ENCODE measurements at regions not wholly inside any gene's neighbourhood (a gene's known extent, or its start where the extent isn't known, plus 50 kb on each side); places are given as distances from the start of the nearest gene placed in this dataset.

- Histone ChIP-seq H3K36me3 (ENCODE audit: control insufficient read depth in 1 of 2, insufficient read depth in 2 of 2, low read length in 2 of 2) (no peaks in the 10 kb centered on the region), H4K12ac (ENCODE audit: low read depth, low read length) (no peak overlapping the region), H4K91ac (ENCODE audit: low read depth, low read length) (no peak overlapping the region), H2BK12ac (ENCODE audit: low read length) (no peak overlapping the region), H3K18ac (ENCODE audit: low read length) (no peak overlapping the region), H2AK5ac (ENCODE audit: low read length) (no peak overlapping the region), H2AFZ (ENCODE audit: insufficient read depth, low read length, poor library complexity) (no peak overlapping the region), H3K27ac (ENCODE audit: low read depth, low read length) (no peak overlapping the region), H3K9ac (ENCODE audit: low read length) (no peak overlapping the region), H3K14ac (ENCODE audit: low read length) (no peak overlapping the region), H3K23ac (ENCODE audit: low read length) (no peak overlapping the region), H3K79me1 (ENCODE audit: low read length) (peaks cover 2% of the 10 kb centered on the region), H3K4me1 (ENCODE audit: control insufficient read depth in 1 of 2, insufficient read depth in 2 of 2, low read length in 2 of 2) (peaks cover 0 to 4% of the 10 kb centered on the region in 2 experiments), H4K8ac (ENCODE audit: low read depth, low read length) (no peak overlapping the region), H3K9me3 (ENCODE audit: insufficient read depth, low read depth, low read length) (no peaks in the 10 kb centered on the region), H2BK5ac (ENCODE audit: low read depth, low read length, poor library complexity) (no peak overlapping the region), H3K4me3 (ENCODE audit: low read depth, low read length) (no peak overlapping the region), H2BK120ac (ENCODE audit: insufficient read depth, low read length, poor library complexity) (no peak overlapping the region), H3K27me3 (ENCODE audit: insufficient read depth, low read length) (no peaks in the 10 kb centered on the region), H3K4me2 (ENCODE audit: low read length) (no peak overlapping the region), H3K4ac (ENCODE audit: low read depth, low read length) (no peak overlapping the region), H3K79me2 (ENCODE audit: control insufficient read depth, insufficient read depth, low read length, poor library complexity) (no peaks in the 10 kb centered on the region)
- DNase-seq = no peak
Measured at GRCh38 chr5:92945605-92946097, 635.4 kb downstream of the NR2F1-AS1 start.

- Histone ChIP-seq H4K8ac (ENCODE audit: low read depth, low read length) (no peak overlapping the region), H4K12ac (ENCODE audit: low read depth, low read length) (no peak overlapping the region), H3K9me3 (ENCODE audit: insufficient read depth, low read depth, low read length) (no peaks in the 10 kb centered on the region), H2AK5ac (ENCODE audit: low read length) (no peak overlapping the region), H3K4me2 (ENCODE audit: low read length) (no peak overlapping the region), H3K9ac (ENCODE audit: low read length) (no peak overlapping the region), H3K4me1 (ENCODE audit: control insufficient read depth in 1 of 2, insufficient read depth in 2 of 2, low read length in 2 of 2) (peaks cover 0 to 4% of the 10 kb centered on the region in 2 experiments), H3K27ac (ENCODE audit: low read depth, low read length) (no peak overlapping the region), H3K23ac (ENCODE audit: low read length) (no peak overlapping the region), H2BK12ac (ENCODE audit: low read length) (no peak overlapping the region), H3K27me3 (ENCODE audit: insufficient read depth, low read length) (no peaks in the 10 kb centered on the region), H3K14ac (ENCODE audit: low read length) (no peak overlapping the region), H3K4me3 (ENCODE audit: low read depth, low read length) (no peak overlapping the region), H2BK5ac (ENCODE audit: low read depth, low read length, poor library complexity) (no peak overlapping the region), H2AFZ (ENCODE audit: insufficient read depth, low read length, poor library complexity) (no peak overlapping the region), H3K36me3 (ENCODE audit: control insufficient read depth in 1 of 2, insufficient read depth in 2 of 2, low read length in 2 of 2) (no peaks in the 10 kb centered on the region), H4K91ac (ENCODE audit: low read depth, low read length) (no peak overlapping the region), H3K4ac (ENCODE audit: low read depth, low read length) (no peak overlapping the region), H3K79me1 (ENCODE audit: low read length) (peaks cover 2% of the 10 kb centered on the region), H2BK120ac (ENCODE audit: insufficient read depth, low read length, poor library complexity) (no peak overlapping the region), H3K79me2 (ENCODE audit: control insufficient read depth, insufficient read depth, low read length, poor library complexity) (no peaks in the 10 kb centered on the region), H3K18ac (ENCODE audit: low read length) (no peak overlapping the region)
- WGBS (ENCODE audit: extremely low coverage, insufficient coverage, insufficient read length) = no CpG with 5 or more reads among the region's 3 CpGs
- DNase-seq = no peak
Measured at GRCh38 chr5:92944903-92945604, 636.0 kb downstream of the NR2F1-AS1 start.

DNA sequence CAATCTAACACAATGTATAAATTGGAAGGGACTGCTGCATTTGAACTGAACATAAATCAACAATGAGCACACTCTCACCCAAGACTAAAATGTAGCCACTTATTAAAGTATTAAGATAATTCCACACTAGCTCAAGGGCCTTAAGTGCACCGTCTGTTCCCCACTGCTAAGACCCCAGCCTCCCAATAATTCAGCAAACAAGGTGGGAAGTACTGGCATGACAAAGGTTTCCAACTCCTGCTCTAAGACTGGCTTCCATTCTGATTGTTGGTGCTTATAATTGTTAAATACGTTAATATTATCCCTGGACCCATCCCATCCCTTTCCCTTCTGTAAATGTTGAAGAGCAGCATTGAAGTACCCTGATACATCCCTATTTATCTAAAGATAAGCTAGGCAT lies 636.7 kb downstream of the NR2F1-AS1 start:
- Histone ChIP-seq H2AK5ac (ENCODE audit: low read length) (no peak overlapping the region), H3K9me3 (ENCODE audit: insufficient read depth, low read depth, low read length) (no peaks in the 10 kb centered on the region), H3K27me3 (ENCODE audit: insufficient read depth, low read length) (no peaks in the 10 kb centered on the region), H3K4me1 (ENCODE audit: control insufficient read depth in 1 of 2, insufficient read depth in 2 of 2, low read length in 2 of 2) (peaks cover 0 to 4% of the 10 kb centered on the region in 2 experiments), H3K4me2 (ENCODE audit: low read length) (no peak overlapping the region), H2BK12ac (ENCODE audit: low read length) (no peak overlapping the region), H3K18ac (ENCODE audit: low read length) (no peak overlapping the region), H2BK5ac (ENCODE audit: low read depth, low read length, poor library complexity) (no peak overlapping the region), H3K79me2 (ENCODE audit: control insufficient read depth, insufficient read depth, low read length, poor library complexity) (no peaks in the 10 kb centered on the region), H3K23ac (ENCODE audit: low read length) (no peak overlapping the region), H2AFZ (ENCODE audit: insufficient read depth, low read length, poor library complexity) (no peak overlapping the region), H3K9ac (ENCODE audit: low read length) (no peak overlapping the region), H2BK120ac (ENCODE audit: insufficient read depth, low read length, poor library complexity) (no peak overlapping the region), H4K91ac (ENCODE audit: low read depth, low read length) (no peak overlapping the region), H4K8ac (ENCODE audit: low read depth, low read length) (no peak overlapping the region), H3K14ac (ENCODE audit: low read length) (no peak overlapping the region), H3K27ac (ENCODE audit: low read depth, low read length) (no peak overlapping the region), H3K4me3 (ENCODE audit: low read depth, low read length) (no peak overlapping the region), H3K4ac (ENCODE audit: low read depth, low read length) (no peak overlapping the region), H3K79me1 (ENCODE audit: low read length) (peaks cover 2% of the 10 kb centered on the region), H3K36me3 (ENCODE audit: control insufficient read depth in 1 of 2, insufficient read depth in 2 of 2, low read length in 2 of 2) (no peaks in the 10 kb centered on the region), H4K12ac (ENCODE audit: low read depth, low read length) (no peak overlapping the region)
- WGBS (ENCODE audit: extremely low coverage, insufficient coverage, insufficient read length) = no CpG with 5 or more reads among the region's 2 CpGs
- no peak for DNase-seq

- no peaks in the 10 kb centered on the region for H3K27me3 ChIP-seq (ENCODE audit: insufficient read depth, low read length)
- DNase-seq = no peak
- H4K12ac ChIP-seq (ENCODE audit: low read depth, low read length) = no peak overlapping the region
- H3K79me1 ChIP-seq (ENCODE audit: low read length) = peaks cover 2% of the 10 kb centered on the region
- no peak overlapping the region for H4K8ac ChIP-seq (ENCODE audit: low read depth, low read length)
- H3K4me1 ChIP-seq (ENCODE audit: control insufficient read depth in 1 of 2, insufficient read depth in 2 of 2, low read length in 2 of 2) = peaks cover 0 to 4% of the 10 kb centered on the region in 2 experiments
- H3K27ac ChIP-seq (ENCODE audit: low read depth, low read length) = no peak overlapping the region
- H2AK5ac ChIP-seq (ENCODE audit: low read length) = no peak overlapping the region
- no peak overlapping the region for H2BK120ac ChIP-seq (ENCODE audit: insufficient read depth, low read length, poor library complexity)
- H3K4me2 ChIP-seq (ENCODE audit: low read length) = no peak overlapping the region
- H3K36me3 ChIP-seq (ENCODE audit: control insufficient read depth in 1 of 2, insufficient read depth in 2 of 2, low read length in 2 of 2) = no peaks in the 10 kb centered on the region
- no peak overlapping the region for H2BK5ac ChIP-seq (ENCODE audit: low read depth, low read length, poor library complexity)
- no peak overlapping the region for H4K91ac ChIP-seq (ENCODE audit: low read depth, low read length)
- H3K18ac ChIP-seq (ENCODE audit: low read length) = no peak overlapping the region
- no peak overlapping the region for H3K14ac ChIP-seq (ENCODE audit: low read length)
- H3K23ac ChIP-seq (ENCODE audit: low read length) = no peak overlapping the region
- H2AFZ ChIP-seq (ENCODE audit: insufficient read depth, low read length, poor library complexity) = no peak overlapping the region
- no peak overlapping the region for H2BK12ac ChIP-seq (ENCODE audit: low read length)
- H3K4me3 ChIP-seq (ENCODE audit: low read depth, low read length) = no peak overlapping the region
- no peaks in the 10 kb centered on the region for H3K9me3 ChIP-seq (ENCODE audit: insufficient read depth, low read depth, low read length)
- H3K79me2 ChIP-seq (ENCODE audit: control insufficient read depth, insufficient read depth, low read length, poor library complexity) = no peaks in the 10 kb centered on the region
- no peak overlapping the region for H3K4ac ChIP-seq (ENCODE audit: low read depth, low read length)
- no peak overlapping the region for H3K9ac ChIP-seq (ENCODE audit: low read length)
Measured at GRCh38 chr5:92942762-92943161, 638.3 kb downstream of the NR2F1-AS1 start.
